Thyroid gland (tissue), 4 donors: ENCODE measurements at regions not wholly inside any gene's neighbourhood (a gene's known extent, or its start where the extent isn't known, plus 50 kb on each side); places are given as distances from the start of the nearest gene placed in this dataset.

Experiments used
- CTCF ChIP-seq, 6 experiments: fragments of 200-600 bp in 3 of 6; fragments of 450-650 bp in 3 of 6; sonication (generic) in 3 of 6; IDR thresholded peaks; one replicate each; pipeline ENCODE4 v1.5.1; 2016 to 2019; ENCODE audit warnings: antibody characterized with exemption in 6 of 6, mild to moderate bottlenecking in 2 of 6, inconsistent platforms in 1 of 6, moderate library complexity in 1 of 6
- POLR2A ChIP-seq, 2 donors: fragments of 450-650 bp; IDR thresholded peaks; one replicate each; pipeline ENCODE4 v1.6.1; 2017; ENCODE audit warnings: antibody characterized with exemption in 2 of 2, mild to moderate bottlenecking in 2 of 2, moderate library complexity in 1 of 2

- TF ChIP-seq CTCF (IDR thresholded peaks at IDR 0.05), result no peak
- TF ChIP-seq POLR2A (IDR thresholded peaks at IDR 0.05), result no peak
Observed at GRCh38 chr6:99152347-99152643, 197.2 kb downstream of the FAXC start.
